T47D (cell line): ENCODE measurements at regions not wholly inside any gene's neighbourhood (a gene's known extent, or its start where the extent isn't known, plus 50 kb on each side); places are given as distances from the start of the nearest gene placed in this dataset.

Source experiments
- DNase-seq, 2 experiments: peaks; one replicate each; pipeline versions ENCODE4 v3.0.0 to v3.0.0-alpha.2; 2011 to 2012; ENCODE audit warnings: low read depth in 1 of 2, low spot score in 1 of 2
- JUND ChIP-seq: IDR thresholded peaks from 2 replicates; pipeline ENCODE4 v1.6.1; 2012; ENCODE audit warnings: low read depth
- in situ Hi-C: cut with HindIII; loops from 2 replicates; pipeline ENCODE4 v1.10.0; 2016; ENCODE audit warnings: low sequenced_read_pairs, low pct_unique_long_range_greater_than_20kb

DNA sequence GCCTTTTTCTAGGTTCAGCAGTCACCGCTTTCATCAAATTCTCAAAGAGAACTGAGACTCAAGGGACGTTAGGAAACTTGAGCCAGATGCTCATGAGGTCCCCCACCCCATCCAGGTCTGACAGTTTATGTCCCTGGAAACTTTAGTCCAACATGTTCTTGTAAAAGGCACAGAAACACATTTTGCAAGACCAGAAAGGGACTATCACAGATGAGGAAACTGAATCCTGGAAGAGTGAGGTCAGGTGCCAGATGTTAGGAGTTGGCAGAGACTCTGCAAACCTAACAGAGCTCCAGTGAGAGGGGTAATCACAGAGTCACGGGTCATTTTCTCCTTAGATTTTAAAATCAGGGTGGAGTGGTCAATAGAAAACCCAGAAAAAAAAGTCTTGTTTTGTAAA lies 76.6 kb downstream of the RDH14 start:
- TF ChIP-seq JUND = no peak
- no peak for DNase-seq
- in situ Hi-C loops = no loop called here

DNA sequence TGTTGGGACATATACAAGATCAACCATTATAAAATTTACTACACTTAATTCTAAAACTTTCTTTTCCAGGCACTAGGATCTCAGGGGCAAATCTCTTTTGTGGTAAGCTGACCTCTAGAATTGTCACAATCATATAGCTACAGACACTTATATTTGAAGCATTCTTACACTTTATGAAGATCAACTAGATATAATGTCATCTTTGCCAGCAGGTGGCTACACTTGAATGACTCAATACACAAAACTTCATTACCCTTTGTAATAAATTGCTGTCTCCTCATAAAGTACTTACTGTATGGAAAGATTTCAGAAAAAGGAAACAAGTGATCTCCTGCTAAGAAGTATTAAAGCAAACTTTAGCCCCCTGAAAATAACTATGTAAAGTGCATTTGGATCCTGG lies 77.8 kb downstream of the RDH14 start:
- no peak for DNase-seq
- TF ChIP-seq JUND = no peak
- in situ Hi-C loops = no loop called here

DNA sequence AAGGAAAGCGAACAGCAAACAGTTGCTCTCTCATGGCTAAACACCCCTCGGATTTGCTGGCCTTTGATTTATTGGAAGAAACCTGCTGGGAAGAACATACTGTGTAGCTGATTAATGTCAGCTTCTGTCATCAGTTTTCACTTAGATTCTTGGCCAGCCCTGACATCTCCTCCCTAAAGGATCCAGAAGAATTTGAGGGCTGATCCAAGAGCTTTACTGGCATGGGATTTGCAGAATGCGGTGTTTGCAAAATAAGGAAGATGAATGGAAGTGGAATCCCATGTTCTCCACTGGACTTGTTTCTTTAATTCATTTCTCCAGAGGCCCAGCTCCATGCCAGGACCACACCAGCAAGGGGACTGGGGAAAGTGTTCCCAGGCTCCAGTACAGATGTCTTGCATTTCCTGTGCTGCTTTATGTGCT lies 80.5 kb downstream of the RDH14 start:
- DNase-seq = no peak
- no peak for TF ChIP-seq JUND
- in situ Hi-C loops = no loop called here

DNA sequence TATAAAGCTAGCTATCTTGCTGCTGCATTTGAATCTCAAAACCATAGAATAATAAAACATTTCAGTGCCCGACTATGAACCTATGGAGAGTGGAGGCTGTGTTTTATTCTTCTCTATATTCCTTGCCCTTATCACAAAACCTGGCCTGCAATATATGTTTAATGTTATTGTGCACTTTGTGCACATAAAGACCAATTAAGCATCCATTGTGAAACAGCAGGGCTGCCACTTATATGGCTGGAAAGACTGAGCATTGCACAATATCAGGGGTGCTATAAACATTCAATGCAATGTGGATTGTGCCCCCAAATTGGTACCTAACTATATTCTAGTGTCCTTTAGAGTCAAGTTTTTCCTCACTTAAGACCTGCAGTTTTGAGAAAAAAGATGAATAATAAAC lies 83.2 kb downstream of the RDH14 start:
- no peak for TF ChIP-seq JUND
- DNase-seq = no peak
- in situ Hi-C loops = no loop called here

DNA sequence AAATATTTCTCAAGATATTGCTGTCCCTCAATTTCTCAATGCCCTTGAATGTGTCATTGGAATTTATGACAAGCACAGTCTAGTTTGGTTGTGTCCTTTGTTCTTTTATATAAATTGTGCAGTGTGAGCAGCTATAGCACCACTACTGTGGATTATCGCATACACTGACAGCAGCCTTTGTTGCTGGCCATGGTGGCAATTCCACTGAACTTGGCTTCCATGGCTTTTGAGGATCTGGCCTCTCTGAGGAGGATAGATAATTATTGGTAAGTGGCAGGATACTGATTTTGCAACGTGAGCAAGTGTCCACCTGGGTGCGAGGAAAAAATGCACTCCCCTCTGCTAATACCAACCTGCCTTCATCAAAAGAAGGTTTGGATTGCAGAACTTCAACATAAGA lies 84.0 kb downstream of the RDH14 start:
- in situ Hi-C loops = no loop called here
- no peak for TF ChIP-seq JUND
- DNase-seq = no peak

DNA sequence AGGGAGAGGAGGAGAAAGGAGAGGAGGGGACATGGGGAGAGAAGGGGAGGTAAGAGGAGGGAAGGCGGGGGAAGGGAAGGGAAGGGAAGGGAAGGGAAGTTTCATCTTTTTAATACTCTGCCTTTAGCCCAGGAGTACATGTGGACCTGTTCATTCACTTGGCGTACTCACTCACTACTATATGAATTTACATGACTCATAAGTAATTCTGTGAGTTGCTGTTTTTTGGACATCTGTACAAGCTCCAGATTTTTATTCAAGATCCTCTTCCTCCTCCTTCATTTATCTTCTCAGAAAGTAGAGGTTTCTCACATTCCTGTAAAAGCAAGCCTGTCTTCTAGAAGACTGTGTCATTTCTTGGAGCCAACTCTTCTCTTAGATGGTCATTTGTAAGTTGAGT lies 84.6 kb downstream of the RDH14 start:
- no peak for TF ChIP-seq JUND
- in situ Hi-C loops = no loop called here
- no peak for DNase-seq

- no peak for DNase-seq
- TF ChIP-seq JUND = no peak
- in situ Hi-C loops = no loop called here
Measured at GRCh38 chr2:18474700-18475099, 85.8 kb downstream of the RDH14 start.

- no peak for TF ChIP-seq JUND
- in situ Hi-C loops = no loop called here
Measured at GRCh38 chr2:18473241-18474181, 86.9 kb downstream of the RDH14 start.

GRCh38 chr2:18467749-18468360 lies 92.6 kb downstream of the RDH14 start:
- TF ChIP-seq JUND = no peak
- in situ Hi-C loops = no loop called here
- DNase-seq = no peak

More at GRCh38 chr2:18473241-18474181, 86.9 kb downstream of the RDH14 start:
- DNase-seq = no peak

GRCh38 chr2:18465979-18466378 lies 94.5 kb downstream of the RDH14 start:
- in situ Hi-C loops = no loop called here
- no peak for TF ChIP-seq JUND
- no peak for DNase-seq

DNA sequence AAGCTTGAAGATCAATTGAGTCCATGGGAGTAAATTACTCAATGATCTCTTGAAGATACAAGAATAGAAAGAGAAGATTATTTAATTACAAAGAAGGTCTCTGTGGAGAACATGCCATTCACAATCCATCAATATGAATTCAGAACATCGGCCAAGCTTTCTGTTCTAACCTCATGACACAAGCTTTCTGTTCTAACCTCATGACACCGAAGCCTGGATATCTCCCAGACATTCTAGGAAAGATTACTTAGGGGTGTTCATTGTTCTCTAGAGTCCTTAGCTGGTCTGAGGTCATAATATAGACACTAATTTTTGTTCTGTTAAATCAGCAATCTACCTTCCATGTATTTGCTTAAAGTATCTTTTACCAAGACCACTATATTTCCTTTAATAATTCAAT lies 95.5 kb downstream of the RDH14 start:
- no peak for TF ChIP-seq JUND
- DNase-seq = no peak
- in situ Hi-C loops = no loop called here

DNA sequence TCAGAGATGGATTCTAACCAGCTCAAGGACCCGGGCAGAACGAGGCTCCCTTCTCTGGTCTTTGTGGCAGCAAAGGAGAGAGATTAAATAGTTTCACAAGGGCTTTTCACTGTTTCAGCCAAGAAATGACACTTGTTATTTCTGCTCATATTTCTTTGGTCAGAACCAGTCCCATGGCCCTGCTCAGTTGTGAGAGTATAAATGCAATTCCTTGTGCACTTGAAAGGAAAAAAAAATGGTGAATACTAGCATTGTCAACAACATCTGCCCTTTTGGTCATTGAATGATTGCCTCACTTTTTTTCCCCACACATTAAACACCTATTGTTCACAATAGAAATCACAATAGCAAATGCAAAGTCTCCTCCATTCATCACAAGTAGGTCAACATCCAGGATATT lies 104.4 kb downstream of the RDH14 start:
- no peak for DNase-seq
- in situ Hi-C loops = no loop called here
- no peak for TF ChIP-seq JUND

GRCh38 chr2:18455236-18455862 lies 105.1 kb downstream of the RDH14 start:
- no peak for TF ChIP-seq JUND
- in situ Hi-C loops = no loop called here

More at GRCh38 chr2:18455236-18455862, 105.1 kb downstream of the RDH14 start:
- no peak for DNase-seq
